ENCODE measurements at regions not wholly inside any gene's neighbourhood (a gene's known extent, or its start where the extent isn't known, plus 50 kb on each side); places are given as distances from the start of the nearest gene placed in this dataset.

GRCh38 chr4:129371926-129372325 is 276.0 kb downstream of the C4orf33 start (continued):
- TF ChIP-seq MEF2B (IDR thresholded peaks at IDR 0.05; ENCODE audit: partially characterized antibody, poor library complexity, severe bottlenecking), result no peak
- TF ChIP-seq RAD51 (IDR thresholded peaks at IDR 0.05), result no peak
- TF ChIP-seq HCFC1 (IDR thresholded peaks at IDR 0.05; ENCODE audit: low read length), result no peak
- no peak for TF ChIP-seq NR2C1 (IDR thresholded peaks at IDR 0.05)

DNA sequence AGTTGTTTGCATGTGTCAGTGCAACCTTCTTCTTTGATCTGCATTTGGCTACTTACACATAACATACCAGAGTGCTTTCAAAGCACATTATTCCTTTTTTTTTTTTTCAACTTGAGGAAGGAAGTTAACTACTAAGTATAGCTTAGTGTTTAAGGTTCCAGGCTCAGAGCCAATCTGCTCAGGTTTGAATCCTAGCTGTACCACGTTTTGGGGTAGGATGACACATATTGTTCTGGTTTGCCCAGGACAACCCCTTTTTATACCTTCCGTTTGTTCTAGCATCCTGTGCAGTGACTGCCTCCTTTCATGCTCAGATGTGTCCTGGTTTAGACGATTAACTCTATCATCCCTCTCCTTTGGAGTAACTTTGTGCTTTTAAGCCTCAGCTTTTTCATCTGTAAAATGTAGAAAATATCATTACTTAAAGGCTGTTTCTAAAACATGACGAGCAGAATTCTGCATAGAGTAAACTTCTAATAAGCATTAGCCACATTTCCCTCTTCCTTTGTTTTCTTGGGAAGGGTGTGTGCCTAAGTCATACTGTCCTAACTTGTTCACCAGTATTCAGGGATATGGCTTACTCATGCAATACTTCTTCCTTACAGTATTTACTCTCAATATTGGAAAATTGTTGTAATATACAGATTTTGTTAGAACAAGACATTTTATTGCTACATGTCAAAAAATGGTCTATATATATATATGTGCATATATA is 281.3 kb downstream of the C4orf33 start:
- intact Hi-C loops (cut with micrococcal nuclease; ENCODE audit: unreplicated experiment), result no loop called here
- no peaks in the 10 kb centered on the region for H4K20me1 ChIP-seq (ENCODE audit: control insufficient read depth, insufficient read depth)
- H3K27ac ChIP-seq (ENCODE audit: control insufficient read depth, insufficient read depth), result no peak overlapping the region
- H3K27me3 ChIP-seq (replicated peaks in 1 of 2; ENCODE audit: control insufficient read depth in 2 of 2, insufficient read depth in 2 of 2, low read length in 1 of 2), result no peaks in the 10 kb centered on the region
- ATAC-seq (no peak), FAIRE-seq (no peak), DNase-seq (ENCODE audit: low read depth, low spot score) (no peak)
- H3K9me3 ChIP-seq (replicated peaks; ENCODE audit: control insufficient read depth, insufficient read depth, low read length), result no peaks in the 10 kb centered on the region
- H3K4me2 ChIP-seq (ENCODE audit: control insufficient read depth, insufficient read depth), result no peak overlapping the region
- POLR2A ChIA-PET, result no interaction called here
- no peaks in the 10 kb centered on the region for H3K4me1 ChIP-seq (ENCODE audit: control insufficient read depth, insufficient read depth, low read length)
- SMC1A ChIA-PET (ENCODE audit: uncharacterized antibody, unreplicated experiment), result interaction anchor here (0.8 to 3.1 kb wide), 2 partner anchors 13 to 24 kb away, joined by 3 to 9 read pairs; no protein-coding TSS in a partner anchor
- TF ChIP-seq ETV6 (conservative IDR thresholded peaks at IDR 0.05 in 1 of 2, IDR thresholded peaks at IDR 0.05 in 1 of 2; ENCODE audit: borderline replicate concordance in 1 of 2, low read depth in 1 of 2), result no peak
- no peak for TF ChIP-seq NRF1 (conservative IDR thresholded peaks at IDR 0.05; ENCODE audit: low read depth, low read length)
- TF ChIP-seq CBX5 (IDR thresholded peaks at IDR 0.05; ENCODE audit: low read depth), result no peak
- no peak overlapping the region for H3K4me3 ChIP-seq
- 0% methylated on average over 4 of the region's 4 CpGs for WGBS (ENCODE audit: insufficient coverage, insufficient replicate concordance, low lambda C conversion rate, missing lambda C conversion rate)
- in situ Hi-C loops (cut with MboI), result no loop called here
- H3K9ac ChIP-seq (ENCODE audit: control insufficient read depth, insufficient read depth, low read length), result no peak overlapping the region
- RAD21 ChIA-PET (ENCODE audit: unreplicated experiment), result no interaction called here
- no peaks in the 10 kb centered on the region for H3K36me3 ChIP-seq (ENCODE audit: control insufficient read depth in 2 of 2, insufficient read depth in 2 of 2, low read length in 1 of 2)
- no TSS peak for BruUV-seq (replicated peaks)
- no peak overlapping the region for H2AFZ ChIP-seq (ENCODE audit: control insufficient read depth, low read depth, low read length)
- CTCF ChIA-PET, result interaction anchor here (1.0 kb wide), 2 partner anchors 11 to 16 kb away, joined by 3 read pairs; no protein-coding TSS in a partner anchor
- no peaks in the 10 kb centered on the region for H3K79me2 ChIP-seq (ENCODE audit: control insufficient read depth, insufficient read depth, low read length)

Measured in GM12878 (cell line).